K562 (cell line): ENCODE measurements at regions not wholly inside any gene's neighbourhood (a gene's known extent, or its start where the extent isn't known, plus 50 kb on each side); places are given as distances from the start of the nearest gene placed in this dataset.

Experiments
- ATAC-seq: fragments of 200-7000 bp; cut with Tn5 transposase; 3 replicates; pipeline ENCODE4 v1.9.1; 2020; ENCODE audit warnings: moderate library complexity
- BruUV-seq: library from RNA; stranded (reverse); fragments of 400-500 nt; replicated peaks from 2 replicates; lab custom pipeline; 2021; lab: Mats Ljungman, UMichigan
- CTCF ChIA-PET: fragments of 300-600 bp; formaldehyde crosslinking; extraction: SDS; loops from one replicate; lab custom pipeline; 2021; ENCODE audit warnings: low intra/inter-chr PET ratio; lab: Yijun Ruan, JAX
- POLR2A ChIA-PET: fragments of 300-600, 350-650 bp; sonication (Branson Sonifier 250); formaldehyde crosslinking; extraction: SDS; loops from one replicate; lab custom pipeline; 2021; ENCODE audit warnings: antibody characterized with exemption, inconsistent platforms; lab: Yijun Ruan, JAX
- DNase-seq, 4 experiments: peaks; one replicate each; pipeline versions ENCODE4 v3.0.0 to v3.0.0-alpha.2; 2011 to 2018; ENCODE audit warnings: low spot score in 3 of 4, mixed read lengths in 3 of 4; ENCODE audit errors: extremely low read depth in 1 of 4
- FAIRE-seq: peaks from 2 replicates; lab custom pipeline; 2011; peaks lifted over from hg19 to GRCh38; lab: Jason Lieb, UNC
- H2AFZ ChIP-seq: 2 replicates; pipeline ENCODE4 v1.6.0; 2011; ENCODE audit warnings: low read depth, low read length, control low read depth, inconsistent platforms
- H3K27ac ChIP-seq: fragments of 200-600 bp; 3 replicates; pipeline ENCODE4 v1.8.0; 2011; ENCODE audit warnings: low read depth, mild to moderate bottlenecking, control low read depth, inconsistent platforms, low read length, moderate library complexity, mixed read lengths; ENCODE audit errors: extremely low read depth
- H3K27me3 ChIP-seq, 2 experiments: fragments of 300-600 bp in 1 of 2; 2 replicates in 1 of 2; 3 replicates in 1 of 2; pipeline versions ENCODE4 v1.6.0 to v1.8.0; 2011; ENCODE audit warnings: inconsistent platforms in 2 of 2, low read length in 2 of 2, mild to moderate bottlenecking in 1 of 2, mixed read lengths in 1 of 2, moderate library complexity in 1 of 2; ENCODE audit not compliant: control insufficient read depth in 2 of 2, insufficient read depth in 2 of 2
- H3K36me3 ChIP-seq: fragments of 300-600 bp; 3 replicates; pipeline ENCODE4 v1.8.0; 2011; ENCODE audit warnings: mild to moderate bottlenecking, low read length, inconsistent platforms; ENCODE audit not compliant: control insufficient read depth, insufficient read depth
- H3K4me1 ChIP-seq, 2 experiments: fragments of 200-600 bp in 1 of 2; replicated peaks in 1 of 2; 2 replicates in 1 of 2; 3 replicates in 1 of 2; pipeline versions ENCODE4 v1.5.1 to v1.8.0; 2011; ENCODE audit warnings: inconsistent platforms in 2 of 2, low read length in 2 of 2, mild to moderate bottlenecking in 1 of 2, mixed read lengths in 1 of 2, moderate library complexity in 1 of 2; ENCODE audit not compliant: control insufficient read depth in 2 of 2, insufficient read depth in 2 of 2
- H3K4me2 ChIP-seq: 2 replicates; pipeline ENCODE4 v1.6.1; 2011; ENCODE audit warnings: low read length, control low read depth, inconsistent platforms, mixed read lengths; ENCODE audit not compliant: insufficient read depth
- H3K4me3 ChIP-seq: fragments of 200-600 bp; sonication (generic), shearing (Covaris generic); 2 replicates; pipeline ENCODE4 v1.5.1; 2016; ENCODE audit warnings: control low read depth, inconsistent platforms
- H3K79me2 ChIP-seq: fragments of 200-600 bp; 3 replicates; pipeline ENCODE4 v1.8.0; 2011; ENCODE audit warnings: low read length, inconsistent platforms; ENCODE audit not compliant: control insufficient read depth, insufficient read depth
- H3K9ac ChIP-seq, 2 experiments: 2 replicates each; pipeline versions ENCODE4 v1.6.0 to v1.6.1; 2011; ENCODE audit warnings: low read depth in 2 of 2, low read length in 2 of 2, control low read depth in 1 of 2, inconsistent platforms in 1 of 2, mild to moderate bottlenecking in 1 of 2, mixed read lengths in 1 of 2; ENCODE audit not compliant: insufficient read depth in 1 of 2
- H3K9me1 ChIP-seq: one replicate; pipeline ENCODE4 v1.6.0; 2011; ENCODE audit warnings: inconsistent platforms, mild to moderate bottlenecking, low read length, moderate library complexity; ENCODE audit not compliant: control insufficient read depth, insufficient read depth
- H3K9me3 ChIP-seq: replicated peaks from 2 replicates; pipeline ENCODE4 v1.5.1; 2011; ENCODE audit warnings: low read depth, low read length, inconsistent platforms; ENCODE audit not compliant: control insufficient read depth, insufficient read depth
- H4K20me1 ChIP-seq: replicated peaks from 2 replicates; pipeline ENCODE4 v1.6.1; 2011; ENCODE audit warnings: low read length, inconsistent platforms, mixed read lengths; ENCODE audit not compliant: control insufficient read depth, insufficient read depth
- C11orf30 ChIP-seq: fragments of 450-650 bp; IDR thresholded peaks from 2 replicates; pipeline ENCODE4 v1.6.1; 2016; ENCODE audit warnings: low read depth, mild to moderate bottlenecking
- KDM4B ChIP-seq, 2 experiments: fragments of 450-650 bp in 1 of 2; sonication (generic) in 1 of 2; IDR thresholded peaks; 2 replicates each; pipeline ENCODE4 v1.6.1; 2016 to 2017; ENCODE audit warnings: borderline replicate concordance in 2 of 2, antibody characterized with exemption in 1 of 2, low read depth in 1 of 2, mild to moderate bottlenecking in 1 of 2
- RAD51 ChIP-seq: fragments of 450-650 bp; IDR thresholded peaks from 2 replicates; pipeline ENCODE4 v1.7.1; 2016; ENCODE audit warnings: low read depth, mild to moderate bottlenecking, borderline replicate concordance
- SMARCE1 ChIP-seq: fragments of 450-650 bp; IDR thresholded peaks from 2 replicates; pipeline ENCODE4 v1.7.1; 2016; ENCODE audit warnings: mild to moderate bottlenecking
- TAL1 ChIP-seq: fragments of 450-650 bp; IDR thresholded peaks from 2 replicates; pipeline ENCODE4 v1.6.1; 2016; ENCODE audit warnings: mild to moderate bottlenecking
- TFE3 ChIP-seq: fragments of 450-650 bp; formaldehyde crosslinking; IDR thresholded peaks from 2 replicates; pipeline ENCODE4 v1.4.0; 2020; ENCODE audit warnings: mild to moderate bottlenecking, mixed read lengths
- THAP12 ChIP-seq: fragments of 250-450 bp; sonication (Bioruptor Pico); IDR thresholded peaks from 2 replicates; pipeline ENCODE4 v1.9.0; 2021; ENCODE audit warnings: mild to moderate bottlenecking, inconsistent platforms
- TOE1 ChIP-seq, 2 experiments: fragments of 450-650 bp in 1 of 2; sonication (generic) in 1 of 2; formaldehyde crosslinking in 1 of 2; IDR thresholded peaks; 2 replicates each; pipeline versions ENCODE4 v1.7.1 to v1.8.0; 2016 to 2022; ENCODE audit warnings: borderline replicate concordance in 2 of 2, mild to moderate bottlenecking in 2 of 2, antibody characterized with exemption in 1 of 2, inconsistent platforms in 1 of 2, low read depth in 1 of 2, missing genetic modification reagents in 1 of 2, moderate library complexity in 1 of 2
- ZNF436 ChIP-seq: fragments of 250-450, 450-650 bp; sonication (Bioruptor Pico); formaldehyde crosslinking; IDR thresholded peaks from 2 replicates; pipeline ENCODE4 v1.7.0; 2020; ENCODE audit warnings: mild to moderate bottlenecking
- WGBS: fragments of 100-300 bp; shearing (Covaris generic); methylation state at CpG from one replicate; pipeline ENCODE4 v1.1.6; 2016; ENCODE audit warnings: low coverage, mixed read lengths; ENCODE audit not compliant: insufficient coverage; ENCODE audit errors: missing lambda C conversion rate; 5-methylcytosine and 5-hydroxymethylcytosine counted together
- in situ Hi-C: fragments of 300-500 bp; cut with MboI; formaldehyde crosslinking; loops from 4 replicates; pipeline ENCODE4 v1.15.0; 2018; ENCODE audit warnings: inconsistent platforms, mixed read lengths
- intact Hi-C: fragments of 100-400 bp; cut with micrococcal nuclease; formaldehyde crosslinking; loops from 2 replicates; pipeline ENCODE4 v1.14.2; 2022
- TF ChIP-seq, protein P1 (sequence below): fragments of 250-450 bp; sonication (Bioruptor Pico); IDR thresholded peaks from 2 replicates; pipeline ENCODE4 v1.5.0; 2022; ENCODE audit warnings: mild to moderate bottlenecking
- TF ChIP-seq, protein P2 (sequence below): sonication (generic); formaldehyde crosslinking; IDR thresholded peaks from 2 replicates; pipeline ENCODE4 v1.5.0; 2020; ENCODE audit warnings: missing genetic modification reagents

DNA sequence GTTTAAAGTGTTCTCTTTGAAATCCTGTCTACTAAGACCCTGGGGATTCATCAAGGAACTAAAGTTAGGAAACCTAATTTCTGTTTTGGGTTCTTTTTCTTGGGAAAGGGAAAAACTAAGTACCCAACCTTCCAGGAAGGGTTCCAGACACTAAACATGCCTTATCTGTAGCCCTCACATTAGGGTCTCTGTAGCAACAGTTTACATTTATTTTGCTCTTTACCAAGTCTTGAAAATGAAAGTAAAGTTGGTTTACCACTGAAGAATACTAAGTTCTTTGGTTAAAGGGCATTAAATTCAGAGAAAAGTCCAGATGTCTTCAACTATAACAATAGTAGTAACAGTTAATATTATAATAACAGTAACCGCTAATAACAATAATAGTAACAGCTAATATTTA lies 207.5 kb upstream of the CDKN3 start (continued):
- TF ChIP-seq, protein P1, sequence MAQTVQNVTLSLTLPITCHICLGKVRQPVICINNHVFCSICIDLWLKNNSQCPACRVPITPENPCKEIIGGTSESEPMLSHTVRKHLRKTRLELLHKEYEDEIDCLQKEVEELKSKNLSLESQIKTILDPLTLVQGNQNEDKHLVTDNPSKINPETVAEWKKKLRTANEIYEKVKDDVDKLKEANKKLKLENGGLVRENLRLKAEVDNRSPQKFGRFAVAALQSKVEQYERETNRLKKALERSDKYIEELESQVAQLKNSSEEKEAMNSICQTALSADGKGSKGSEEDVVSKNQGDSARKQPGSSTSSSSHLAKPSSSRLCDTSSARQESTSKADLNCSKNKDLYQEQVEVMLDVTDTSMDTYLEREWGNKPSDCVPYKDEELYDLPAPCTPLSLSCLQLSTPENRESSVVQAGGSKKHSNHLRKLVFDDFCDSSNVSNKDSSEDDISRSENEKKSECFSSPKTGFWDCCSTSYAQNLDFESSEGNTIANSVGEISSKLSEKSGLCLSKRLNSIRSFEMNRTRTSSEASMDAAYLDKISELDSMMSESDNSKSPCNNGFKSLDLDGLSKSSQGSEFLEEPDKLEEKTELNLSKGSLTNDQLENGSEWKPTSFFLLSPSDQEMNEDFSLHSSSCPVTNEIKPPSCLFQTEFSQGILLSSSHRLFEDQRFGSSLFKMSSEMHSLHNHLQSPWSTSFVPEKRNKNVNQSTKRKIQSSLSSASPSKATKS (CRISPR knock-in tag) = no peak
- no peak for TF ChIP-seq ZNF436
- no peak for TF ChIP-seq SMARCE1

DNA sequence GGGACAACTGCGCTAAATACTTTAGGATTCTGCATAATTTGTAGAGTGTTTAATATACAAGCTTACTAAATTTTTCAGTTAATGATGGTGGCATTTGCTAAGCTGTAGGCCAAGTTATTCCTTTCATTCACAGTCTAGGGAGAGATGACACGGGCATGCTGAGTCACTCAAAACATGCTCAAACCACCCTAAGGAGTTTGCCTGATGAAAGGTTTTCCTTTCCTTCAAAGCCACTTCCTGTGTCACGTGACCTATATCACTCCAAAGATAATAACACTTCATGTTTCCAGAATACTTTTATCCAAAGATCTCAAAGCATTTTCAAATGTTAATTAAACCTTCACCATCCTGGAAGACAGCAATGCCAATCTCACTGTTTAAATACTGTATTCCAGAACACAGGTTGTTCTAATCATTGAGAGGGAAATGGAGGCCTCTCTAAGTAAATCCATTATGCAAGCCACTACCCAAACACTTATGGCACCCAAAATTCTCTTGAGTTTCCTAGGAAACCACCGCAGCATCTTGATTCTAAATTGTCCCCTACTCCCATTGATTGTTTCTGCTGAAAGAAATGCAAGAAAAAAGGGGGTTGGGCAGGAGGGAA lies 207.0 kb upstream of the CDKN3 start:
- FAIRE-seq (no peak), ATAC-seq (0 out of 3 replicates have a peak, but pooled peaks have one; percentile 48), DNase-seq (peak in 1 of 4 experiments; percentile 4)
- H3K27ac ChIP-seq = no peak overlapping the region
- no peak overlapping the region for H2AFZ ChIP-seq
- H3K9me3 ChIP-seq = no peaks in the 10 kb centered on the region
- no peaks in the 10 kb centered on the region for H3K36me3 ChIP-seq
- no peak overlapping the region for H3K9ac ChIP-seq
- H3K4me3 ChIP-seq = no peak overlapping the region
- H3K4me1 ChIP-seq = no peaks in the 10 kb centered on the region
- ChIA-PET CTCF (no interaction called here), POLR2A (no interaction called here)
- in situ Hi-C loops = no loop called here
- no peaks in the 10 kb centered on the region for H3K9me1 ChIP-seq
- no peak overlapping the region for H3K4me2 ChIP-seq
- no peaks in the 10 kb centered on the region for H4K20me1 ChIP-seq
- H3K27me3 ChIP-seq = no peaks in the 10 kb centered on the region
- no peaks in the 10 kb centered on the region for H3K79me2 ChIP-seq
- BruUV-seq = no TSS peak
- intact Hi-C loops = no loop called here
- WGBS = 6% methylated on average over 4 of the region's 4 CpGs
- TF ChIP-seq KDM4B (IDR thresholded peaks at IDR 0.05; ENCODE audit: borderline replicate concordance in 2 of 2, low read depth in 1 of 2) (no peak), TFE3 (CRISPR knock-in tag) (peak; percentile 98), THAP12 (CRISPR knock-in tag) (no peak), TOE1 (IDR thresholded peaks at IDR 0.05; ENCODE audit: borderline replicate concordance) (peak; percentile 91), TOE1 (CRISPR knock-in tag; IDR thresholded peaks at IDR 0.05; ENCODE audit: borderline replicate concordance, low read depth) (no peak), TAL1 (no peak), RAD51 (peak; percentile 91), C11orf30 (peak; percentile 32; the same call in 1 of the 2 replicates)
- TF ChIP-seq, protein P2, sequence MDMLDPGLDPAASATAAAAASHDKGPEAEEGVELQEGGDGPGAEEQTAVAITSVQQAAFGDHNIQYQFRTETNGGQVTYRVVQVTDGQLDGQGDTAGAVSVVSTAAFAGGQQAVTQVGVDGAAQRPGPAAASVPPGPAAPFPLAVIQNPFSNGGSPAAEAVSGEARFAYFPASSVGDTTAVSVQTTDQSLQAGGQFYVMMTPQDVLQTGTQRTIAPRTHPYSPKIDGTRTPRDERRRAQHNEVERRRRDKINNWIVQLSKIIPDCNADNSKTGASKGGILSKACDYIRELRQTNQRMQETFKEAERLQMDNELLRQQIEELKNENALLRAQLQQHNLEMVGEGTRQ (CRISPR knock-in tag) = peak; percentile 65
